SW480 (cell line): ENCODE measurements at regions not wholly inside any gene's neighbourhood (a gene's known extent, or its start where the extent isn't known, plus 50 kb on each side); places are given as distances from the start of the nearest gene placed in this dataset.
"Not testable (repeated sequence)": the region's sequence is repeated elsewhere in the genome, so short reads cannot be mapped to it uniquely, and the experiment has no call there.

Experiments used
- DNase-seq: peaks from one replicate; pipeline ENCODE4 v3.0.0-alpha.2; 2016; ENCODE audit warnings: low spot score

DNA sequence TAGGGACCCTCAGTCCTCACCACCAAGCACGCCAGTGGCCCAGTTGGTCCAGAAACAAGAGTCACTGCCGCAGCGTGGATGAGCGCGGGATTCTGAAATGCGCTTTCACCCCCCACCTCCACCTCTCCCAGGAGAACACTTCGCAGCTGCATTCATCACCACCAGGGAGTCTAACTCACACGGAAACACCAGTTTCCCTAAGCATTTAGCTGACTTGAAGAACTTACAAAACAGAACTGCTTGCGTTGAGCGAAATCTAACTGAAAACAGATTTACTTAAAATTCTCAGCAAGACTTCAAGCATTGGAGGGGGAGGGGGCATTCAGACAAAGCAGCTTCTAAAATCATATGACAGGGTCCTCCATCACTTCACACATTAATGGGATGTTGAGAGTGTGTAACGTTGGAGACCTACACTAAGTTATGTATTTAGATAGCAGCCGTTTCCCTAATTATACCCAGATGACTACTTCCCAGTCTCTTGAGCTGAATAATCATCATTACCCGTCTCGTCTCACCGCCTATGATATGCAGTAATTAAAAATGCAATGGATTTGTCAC, 258.2 kb upstream of the IRS2 start:
- DNase-seq, result no peak

DNA sequence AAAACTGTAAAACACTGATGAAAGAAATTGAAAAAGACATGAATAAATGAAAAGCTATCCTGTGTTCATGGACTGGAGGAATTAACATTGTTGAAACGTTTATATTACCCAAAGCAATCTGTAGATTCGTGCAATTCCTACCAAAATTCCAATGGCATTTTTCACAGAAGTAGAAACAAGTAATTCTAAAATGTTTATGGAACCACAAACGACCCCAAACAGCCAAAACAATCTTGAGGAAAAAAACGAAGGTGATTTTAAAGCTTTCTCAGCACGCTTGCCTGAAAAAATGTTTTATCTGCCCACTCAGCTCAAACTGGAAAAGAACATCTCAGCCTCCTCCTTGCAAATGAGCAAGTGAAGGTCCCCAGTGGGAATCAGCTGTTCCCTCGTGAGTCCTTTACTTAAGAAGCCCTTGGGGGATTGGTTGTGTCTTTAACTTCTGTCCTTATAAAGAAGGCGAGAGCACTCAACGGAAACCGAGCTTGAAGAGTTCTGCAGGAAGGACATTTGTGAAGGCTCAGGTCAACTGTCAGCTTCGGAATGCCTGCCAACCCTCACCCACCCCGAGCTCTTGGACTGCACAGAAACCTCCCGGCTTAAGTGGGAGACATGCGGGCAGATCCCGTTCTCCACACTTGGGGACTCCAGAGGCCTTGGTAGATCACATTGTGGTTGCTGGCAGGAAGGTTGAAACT, 256.0 kb upstream of the IRS2 start:
- no peak for DNase-seq

DNA sequence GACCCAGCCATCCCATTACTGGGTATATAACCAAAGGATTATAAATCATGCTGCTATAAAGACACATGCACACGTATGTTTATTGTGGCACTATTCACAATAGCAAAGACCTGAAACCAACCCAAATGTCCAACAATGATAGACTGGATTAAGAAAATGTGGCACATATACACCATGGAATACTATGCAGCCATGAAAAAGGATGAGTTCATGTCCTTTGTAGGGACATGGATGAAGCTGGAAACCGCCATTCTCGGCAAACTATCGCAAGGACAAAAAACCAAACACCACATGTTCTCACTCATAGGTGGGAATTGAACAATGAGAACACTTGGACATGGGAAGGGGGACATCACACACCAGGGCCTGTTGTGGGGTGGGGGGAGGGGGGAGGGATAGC, 255.3 kb upstream of the IRS2 start:
- DNase-seq, result not testable (repeated sequence)

DNA sequence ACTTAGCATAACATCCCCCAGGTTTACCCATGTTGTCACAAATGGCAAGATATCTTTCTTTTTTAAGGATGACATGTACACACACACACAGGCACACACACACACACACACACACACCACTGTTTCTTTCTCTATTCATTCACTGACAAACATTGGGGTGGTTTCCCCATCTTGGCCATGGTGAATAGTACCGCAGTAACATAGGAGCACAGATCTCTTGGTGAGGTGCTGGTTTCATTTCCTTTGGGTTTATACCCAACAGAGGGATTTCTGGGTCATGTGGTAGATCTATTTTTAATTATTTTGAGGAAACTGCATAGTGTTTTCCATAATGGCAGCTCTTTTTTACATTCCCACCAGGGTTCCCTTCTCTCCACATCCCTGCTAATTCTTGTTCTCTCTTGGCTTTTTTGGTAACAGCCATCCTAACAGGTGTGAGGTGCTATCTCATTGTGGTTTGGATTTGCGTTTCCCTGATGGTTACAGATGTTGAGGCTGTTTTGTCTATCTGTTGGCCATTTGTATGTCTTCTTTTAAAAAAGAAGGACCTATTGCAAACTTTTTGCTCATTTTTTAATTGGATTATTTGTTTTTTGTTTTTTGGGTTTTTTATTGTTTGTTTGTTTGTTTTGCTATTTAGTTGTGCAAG, 251.7 kb upstream of the IRS2 start:
- no peak for DNase-seq

DNA sequence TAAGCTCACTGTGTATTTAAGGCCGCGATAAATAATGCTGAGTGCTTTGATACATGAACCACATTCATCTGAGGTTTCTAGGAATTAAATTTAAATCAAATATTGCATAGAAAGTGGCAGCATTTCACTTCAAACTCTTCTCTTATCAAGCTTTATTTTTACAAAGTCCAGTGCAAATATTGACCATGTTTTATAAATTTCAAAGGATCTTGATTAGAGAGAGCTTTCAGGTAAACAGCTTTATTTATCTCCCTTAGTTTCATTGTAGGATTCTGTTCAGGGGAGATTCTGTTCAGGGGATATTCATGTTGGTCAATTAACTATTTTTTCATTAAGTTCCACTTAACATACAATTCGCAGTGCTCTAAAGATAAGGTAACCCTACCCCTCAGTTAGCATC, 249.7 kb upstream of the IRS2 start:
- no peak for DNase-seq

DNA sequence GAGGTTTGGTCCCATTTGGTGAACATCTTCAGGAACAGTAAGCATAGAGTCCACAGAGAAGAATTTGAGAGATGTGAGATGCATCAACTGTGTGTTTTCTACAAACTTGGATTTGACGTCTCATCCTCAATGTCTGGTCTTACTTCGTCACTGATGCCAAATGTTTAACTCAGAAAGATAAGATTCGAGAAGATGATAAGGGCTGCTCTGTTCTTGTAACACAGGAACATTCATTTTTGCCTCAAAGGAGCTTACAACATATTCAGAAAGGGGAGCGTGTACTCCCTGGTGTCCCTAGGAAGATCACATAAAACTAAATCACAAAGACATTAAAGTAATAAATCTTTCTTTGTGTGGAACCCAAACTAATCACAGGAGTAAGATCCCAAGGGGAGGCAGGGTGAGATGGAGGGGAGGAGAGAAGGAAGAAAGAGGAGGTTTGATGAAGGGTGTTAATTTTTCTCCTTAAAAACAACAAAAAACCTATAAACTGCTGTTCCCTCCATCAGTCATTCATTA, 247.7 kb upstream of the IRS2 start:
- no peak for DNase-seq

DNA sequence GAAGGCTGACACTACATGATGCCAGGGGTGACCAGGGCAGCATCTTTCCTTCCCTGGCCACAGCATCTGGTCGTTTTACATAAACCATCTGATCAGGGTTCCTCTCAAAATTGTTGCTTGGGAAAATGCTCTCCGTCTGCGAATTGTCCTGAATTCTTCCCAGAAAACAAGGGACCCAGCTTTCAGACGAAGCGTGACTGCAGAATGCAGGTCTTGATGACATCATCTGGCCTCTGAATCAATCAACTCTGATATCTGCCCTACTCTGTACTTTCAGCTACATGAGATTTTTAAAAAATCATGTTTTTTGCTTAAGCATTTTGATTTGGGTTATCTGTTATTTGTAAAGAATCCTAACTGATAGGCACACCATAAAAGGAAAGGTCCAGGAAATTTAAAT, 246.6 kb upstream of the IRS2 start:
- no peak for DNase-seq

DNA sequence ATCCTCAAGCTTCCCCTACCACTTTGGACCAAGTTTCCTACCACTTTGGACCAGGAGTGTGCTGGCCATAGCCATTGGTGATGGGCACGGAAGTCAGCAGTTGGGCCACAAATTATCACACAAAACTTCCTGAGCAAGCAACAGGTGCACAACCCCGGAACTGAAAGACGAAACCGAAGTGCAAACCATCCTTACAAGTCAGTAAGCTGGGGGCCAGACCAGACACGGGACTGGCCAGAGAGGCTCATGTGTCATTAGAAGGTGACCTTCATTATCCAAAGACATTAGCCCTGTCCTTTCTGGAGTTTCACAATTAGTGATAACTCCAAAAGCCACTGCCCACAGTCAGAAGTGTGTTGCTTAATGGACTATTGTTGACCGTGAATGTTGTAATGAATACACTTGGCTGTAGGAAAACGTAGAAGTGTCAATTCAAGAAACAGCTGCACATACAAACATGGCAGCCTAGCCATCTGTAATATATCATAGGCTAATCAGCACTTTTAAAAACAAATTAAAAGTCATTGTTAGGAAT, 244.1 kb upstream of the IRS2 start:
- no peak for DNase-seq

DNA sequence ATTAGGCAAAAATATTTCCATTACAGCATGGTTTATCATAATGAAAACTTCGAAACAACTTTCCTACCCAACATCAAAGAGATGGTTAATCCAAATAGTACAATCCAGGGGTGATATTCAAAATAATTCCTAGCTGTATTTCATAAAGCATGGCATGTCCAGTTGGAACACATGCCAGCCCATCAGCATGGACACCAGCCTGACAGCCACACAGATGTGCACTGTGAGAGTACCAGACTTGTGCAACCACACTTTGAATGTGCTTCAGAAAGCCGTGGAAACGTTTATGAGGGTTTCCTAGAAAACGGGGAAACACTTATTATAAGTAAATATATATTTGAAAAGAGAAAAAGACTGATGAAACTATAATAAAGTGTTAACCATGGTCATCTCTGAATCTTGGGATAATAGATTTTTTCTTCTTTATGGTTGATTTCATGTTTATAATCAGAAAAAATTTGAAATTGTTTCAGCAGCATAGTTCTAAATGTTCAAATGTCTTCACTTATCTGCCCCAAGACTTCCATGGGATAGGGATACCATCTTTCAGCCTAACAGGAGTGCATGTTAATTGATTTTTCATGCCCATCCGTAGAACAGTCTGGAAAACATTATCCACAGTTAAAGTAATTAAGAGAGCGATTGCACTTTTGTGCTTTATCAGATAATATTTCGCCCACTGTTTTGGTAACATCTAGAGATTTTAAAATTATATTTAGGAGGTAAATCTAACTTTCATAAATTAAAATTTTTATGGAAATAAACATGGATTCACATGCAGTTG, 242.6 kb upstream of the IRS2 start:
- no peak for DNase-seq

DNA sequence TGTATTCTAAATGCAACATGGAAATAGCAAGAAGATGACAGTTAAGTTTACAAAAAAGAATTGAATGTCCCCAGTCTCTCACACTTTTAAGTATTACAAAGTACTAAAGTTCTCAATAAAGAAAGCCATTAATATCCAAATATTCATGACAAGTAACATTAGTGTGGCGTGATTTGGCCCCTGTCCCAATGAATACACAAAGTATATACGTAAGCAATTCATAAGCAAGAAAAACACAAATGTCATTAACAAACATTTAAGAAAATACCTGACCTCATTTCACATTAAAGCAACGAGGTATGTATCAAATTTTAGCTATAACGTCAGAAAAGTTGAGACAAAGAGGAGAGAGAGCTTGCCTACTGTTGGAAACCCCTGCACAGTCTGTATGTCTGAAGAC, 241.9 kb upstream of the IRS2 start:
- DNase-seq, result no peak

DNA sequence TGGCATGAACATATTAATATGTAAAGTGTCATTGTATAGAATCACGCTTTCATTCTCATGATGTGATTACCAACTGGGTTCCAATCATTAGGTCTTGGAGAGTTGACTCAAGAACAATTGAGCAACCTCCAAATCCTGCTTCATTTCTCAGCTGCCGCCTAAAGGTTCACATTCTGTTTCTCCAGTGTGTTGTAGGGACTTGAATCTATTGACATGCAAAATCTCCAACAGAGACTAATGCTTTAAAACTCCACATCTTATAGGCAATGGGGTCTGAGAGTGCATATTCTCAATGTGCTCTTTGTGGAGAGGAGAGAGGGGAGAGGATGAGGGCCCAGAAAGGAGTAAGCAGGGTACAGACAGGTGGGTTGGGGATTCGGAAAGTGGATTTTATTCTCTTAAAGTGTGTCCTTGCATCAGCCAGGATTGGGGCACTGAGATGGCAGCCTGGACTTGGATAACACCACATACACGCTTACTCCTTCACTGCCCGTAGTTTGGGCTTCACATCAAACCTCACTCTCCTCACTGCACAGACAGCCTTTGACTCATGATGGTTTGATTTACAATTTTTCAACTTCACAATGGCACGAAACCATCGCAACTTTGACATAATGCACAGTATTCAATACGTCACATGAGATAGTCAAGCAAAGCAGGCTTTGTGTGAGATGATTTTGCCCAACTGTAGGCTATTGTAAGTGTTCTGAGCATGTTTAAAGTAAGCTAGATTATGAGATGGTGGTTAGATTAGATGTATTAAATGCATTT, 241.3 kb upstream of the IRS2 start:
- no peak for DNase-seq

DNA sequence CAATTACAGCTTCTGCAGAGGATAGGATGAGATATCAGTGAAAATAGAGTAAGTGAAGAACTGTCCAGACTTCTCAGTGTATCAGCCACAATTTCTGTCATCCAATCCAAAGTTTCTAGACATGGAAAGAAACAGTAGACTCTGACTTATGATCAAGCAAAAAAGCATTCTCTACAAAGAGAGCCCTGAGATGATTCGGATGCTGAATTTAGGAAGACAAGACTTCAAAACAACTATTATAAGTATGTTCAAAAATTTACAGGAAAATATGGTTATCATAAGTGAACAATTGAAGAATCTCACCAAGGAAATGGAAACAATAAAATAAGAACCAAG, 238.2 kb upstream of the IRS2 start:
- no peak for DNase-seq

DNA sequence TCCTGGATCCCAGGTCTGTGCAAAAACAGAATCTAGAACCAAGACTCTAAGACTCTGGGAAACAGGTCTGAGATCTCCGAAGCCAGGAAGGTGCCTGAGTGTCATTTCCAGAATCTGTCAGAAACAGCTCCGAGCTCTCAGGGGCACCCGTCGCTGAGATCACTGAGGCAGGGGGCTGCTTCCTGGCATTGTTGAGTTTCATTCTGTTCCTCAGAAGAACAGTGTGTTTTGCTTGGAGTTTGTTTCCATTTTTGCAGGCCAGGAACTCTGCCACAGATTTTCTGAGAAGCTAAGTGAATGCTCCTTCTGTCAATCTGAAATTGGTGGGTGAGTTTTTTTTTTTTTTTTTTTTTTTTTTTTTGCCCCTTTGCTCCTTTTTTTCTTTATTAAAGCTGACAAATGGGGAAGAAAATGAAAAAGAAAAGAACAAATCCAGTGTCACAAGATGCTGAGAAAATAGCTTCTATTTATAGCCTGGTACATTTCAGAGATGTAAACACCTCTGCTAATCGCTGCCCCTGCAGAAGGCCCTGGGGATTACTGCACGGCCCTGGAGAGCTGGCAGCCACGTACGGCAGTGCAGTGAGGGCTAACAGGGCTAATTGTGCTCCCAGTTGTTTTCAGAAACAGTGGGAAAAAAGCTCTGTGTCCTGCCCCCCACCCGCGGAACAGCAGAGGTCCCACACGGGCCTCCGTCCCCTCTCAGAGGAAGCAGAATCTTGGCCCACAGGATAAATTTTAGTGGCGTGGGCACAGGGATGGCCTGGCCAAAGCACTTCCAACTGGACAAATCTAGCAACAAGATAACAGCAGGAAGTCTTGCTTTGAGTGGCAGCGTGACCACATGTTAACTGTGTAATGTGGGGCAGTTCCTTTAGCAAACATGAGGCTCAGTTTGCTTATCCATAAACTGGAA, 237.6 kb upstream of the IRS2 start:
- no peak for DNase-seq

DNA sequence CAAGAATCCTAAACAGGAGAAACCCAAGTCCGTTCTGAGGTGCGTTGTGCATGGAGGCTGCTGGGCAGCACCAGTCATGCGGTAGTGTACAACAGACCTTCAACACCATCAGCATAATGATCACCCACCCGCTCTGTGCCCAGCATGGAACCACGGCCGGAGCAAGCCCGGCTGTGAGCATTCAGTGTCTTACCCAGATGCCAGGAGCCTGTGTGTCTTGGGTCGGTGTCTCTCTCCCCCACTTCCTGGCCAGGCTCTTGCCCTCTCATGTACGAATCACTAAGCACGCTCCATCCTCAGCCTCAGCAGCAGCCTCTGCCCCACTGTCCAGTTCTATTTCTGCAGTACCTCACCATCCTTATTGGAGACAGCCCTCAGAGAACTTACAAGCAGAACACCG, 231.6 kb upstream of the IRS2 start:
- DNase-seq, result no peak

DNA sequence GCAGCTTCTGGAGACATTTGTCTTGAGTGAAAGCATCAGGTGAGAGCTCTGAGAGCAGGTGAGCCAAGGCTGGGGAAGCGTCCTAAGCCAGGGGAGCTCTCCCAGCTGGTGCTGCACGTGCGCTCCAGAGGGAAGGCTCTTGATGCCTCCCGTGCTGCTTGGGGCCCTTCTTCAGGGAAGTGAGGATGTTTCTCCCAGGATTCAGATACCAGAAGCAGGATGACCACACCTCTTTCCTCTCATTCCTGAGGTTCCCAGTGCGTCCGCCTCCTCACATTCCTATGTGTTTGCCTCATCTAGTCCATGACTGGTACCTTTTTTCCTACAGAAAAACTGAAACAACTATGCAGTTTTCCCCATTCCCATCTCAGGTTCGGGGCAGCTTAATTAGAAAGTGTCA, 231.0 kb upstream of the IRS2 start:
- DNase-seq, result peak; percentile 94

DNA sequence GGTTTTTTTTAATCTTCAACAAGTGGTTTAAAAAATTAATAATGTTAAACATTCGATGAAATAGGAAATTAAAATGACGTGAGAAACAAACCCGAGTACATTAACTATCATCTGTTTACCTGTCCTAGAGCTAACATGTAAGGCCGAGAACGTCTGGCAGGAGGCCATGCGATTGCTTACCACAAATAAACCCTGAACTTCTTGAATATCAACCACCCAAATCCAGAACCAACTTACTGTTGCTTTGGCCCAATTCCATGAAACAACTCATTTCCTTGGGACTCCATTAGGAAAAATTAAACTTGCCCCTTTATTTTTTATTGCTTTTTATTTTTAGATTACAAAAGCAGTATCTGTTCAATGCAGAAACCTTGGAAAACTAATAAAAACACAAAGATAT, 228.9 kb upstream of the IRS2 start:
- no peak for DNase-seq

DNA sequence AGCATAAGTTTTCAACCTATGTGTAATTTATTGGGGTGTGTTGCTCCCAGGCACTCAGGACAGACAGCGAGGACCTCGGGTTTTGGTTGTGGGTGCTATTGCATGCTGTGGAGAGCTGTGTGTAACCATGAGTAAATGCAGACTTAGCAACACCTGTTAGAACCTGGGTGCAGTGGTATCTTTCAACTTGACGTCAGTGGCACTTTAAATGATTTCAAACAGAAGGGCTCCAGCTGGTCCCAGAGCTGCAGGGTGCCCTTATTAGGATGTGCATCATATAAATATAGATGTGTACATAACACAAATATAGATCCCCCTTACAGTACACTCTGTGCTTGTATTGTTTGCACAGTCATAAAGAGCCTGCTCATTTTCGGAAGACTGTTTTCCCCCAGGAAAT, 228.3 kb upstream of the IRS2 start:
- DNase-seq, result peak; percentile 17

DNA sequence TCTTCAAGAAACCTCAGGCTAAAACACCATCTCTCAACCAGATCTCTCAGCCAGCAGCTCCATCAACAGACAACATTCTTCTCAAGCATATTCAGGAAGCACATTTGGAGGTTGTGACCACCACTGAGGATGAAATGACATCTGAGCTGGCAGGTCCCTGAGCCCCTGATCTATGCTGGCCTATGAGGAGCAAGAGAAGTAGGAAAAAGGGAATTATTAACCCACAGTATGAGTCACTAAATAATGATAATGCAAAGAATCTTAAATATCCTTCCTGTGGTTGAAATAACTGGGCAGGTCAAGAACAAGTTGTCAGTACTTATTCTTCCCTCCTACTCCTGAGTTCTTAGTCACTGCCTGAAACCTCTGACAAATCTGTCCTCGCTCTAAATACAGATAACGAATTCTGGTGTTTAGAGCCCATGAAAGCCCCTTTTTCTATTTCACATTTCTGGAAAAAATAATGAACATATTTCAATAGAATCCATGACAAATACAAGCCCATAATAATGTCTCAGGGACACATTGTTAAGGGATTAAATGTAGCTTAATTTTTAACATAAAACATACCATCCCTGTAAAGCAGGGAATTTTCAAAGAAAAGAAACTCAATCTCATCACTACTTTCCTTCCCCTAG, 225.8 kb upstream of the IRS2 start:
- peak; percentile 99 for DNase-seq

DNA sequence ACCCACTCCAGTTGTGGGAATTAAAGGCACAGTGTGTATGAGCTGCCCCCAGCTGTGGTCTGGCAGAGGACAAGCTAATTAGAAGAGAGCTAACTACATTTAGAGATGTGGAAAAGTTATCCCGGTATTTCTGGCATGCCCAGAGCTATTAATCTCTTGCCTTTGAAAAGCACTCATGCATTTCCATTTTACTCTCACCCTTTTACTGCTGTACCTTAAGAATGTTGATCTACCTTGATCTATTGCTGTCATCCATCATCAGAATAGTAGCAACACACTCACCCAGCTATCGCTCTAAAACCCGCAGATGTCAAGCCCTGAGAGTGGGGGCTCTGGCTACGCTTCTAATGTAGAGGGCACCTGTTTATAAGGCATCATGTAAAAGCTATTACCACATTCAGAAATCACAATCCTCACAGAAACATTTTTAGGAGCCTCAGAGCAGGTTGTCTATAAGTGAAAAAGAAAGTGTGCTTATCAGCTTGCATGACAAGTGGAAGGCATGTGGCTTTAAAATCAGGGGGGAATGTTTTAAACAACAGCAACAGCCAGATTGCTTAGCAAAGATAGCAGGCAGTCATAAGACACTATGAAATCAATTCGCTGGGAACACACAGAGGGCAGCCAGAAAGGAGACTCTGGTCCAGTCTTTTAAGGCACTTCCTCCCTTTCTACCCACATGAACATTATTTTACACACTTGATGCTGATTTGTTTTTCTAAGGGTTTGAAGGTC, 224.2 kb upstream of the IRS2 start:
- DNase-seq, result no peak

DNA sequence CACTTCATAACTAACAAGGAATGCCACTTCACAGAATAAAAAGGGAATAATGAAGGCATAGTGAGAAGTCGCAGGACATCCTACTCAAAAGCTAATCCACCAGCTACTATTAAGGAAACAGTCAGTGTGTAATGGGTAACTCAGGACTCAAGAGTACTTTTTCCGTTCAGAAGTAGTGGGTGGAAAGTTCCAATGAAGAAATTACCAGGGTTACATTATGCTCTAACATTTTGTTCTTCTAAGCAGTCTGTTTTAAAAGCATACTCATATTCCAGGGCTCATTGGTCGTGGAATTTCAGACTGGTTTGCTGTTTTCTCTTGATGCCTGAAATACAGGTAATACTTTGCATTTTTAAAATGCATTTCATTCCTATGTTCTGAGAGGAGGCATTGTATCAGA, 222.4 kb upstream of the IRS2 start:
- DNase-seq, result no peak
